ENCODE measurements at regions not wholly inside any gene's neighbourhood (a gene's known extent, or its start where the extent isn't known, plus 50 kb on each side); places are given as distances from the start of the nearest gene placed in this dataset.
A peak's percentile ranks its signal among the peaks of the same experiment; 100 is the strongest.

DNA sequence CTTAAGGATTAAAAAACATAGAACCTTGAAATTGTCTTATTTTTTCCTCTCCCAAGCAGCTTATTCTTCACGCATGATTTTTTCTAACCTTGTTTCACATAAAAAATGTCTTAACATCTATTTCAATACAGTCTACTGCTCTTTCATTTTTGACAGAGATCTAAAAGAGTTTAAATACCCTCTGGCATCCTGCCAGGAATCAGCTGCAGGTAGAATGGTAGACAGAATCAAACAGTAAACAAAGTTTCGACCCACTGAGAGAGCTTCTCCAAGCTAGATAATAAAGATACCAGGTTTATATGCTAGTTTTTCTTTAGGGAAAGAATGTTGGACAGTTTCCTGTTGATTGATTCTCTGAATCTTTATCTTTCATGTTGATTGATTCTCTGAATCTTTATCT lies 555.8 kb upstream of the CDH9 start:
- FAIRE-seq (no peak), DNase-seq (ENCODE audit: low spot score in 2 of 2) (no peak)

DNA sequence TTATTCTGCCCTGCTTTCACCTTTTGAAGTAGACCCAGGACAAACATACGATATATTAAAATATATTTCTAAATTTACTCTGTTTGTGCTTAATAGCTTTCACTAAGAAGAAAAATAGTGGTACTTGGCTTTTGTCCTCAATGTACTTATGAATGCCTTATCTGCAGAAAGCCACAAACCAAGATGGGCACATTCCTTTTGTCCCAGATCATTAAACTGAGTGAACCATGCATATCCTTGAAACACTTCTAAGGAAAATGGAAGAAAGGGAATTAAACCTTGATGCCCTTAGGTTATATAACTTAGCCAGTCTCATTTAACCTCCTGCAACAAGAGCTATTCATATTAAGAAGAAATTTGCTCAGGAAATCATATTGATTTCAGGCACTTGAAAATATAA lies 553.8 kb upstream of the CDH9 start:
- no peak for FAIRE-seq
- DNase-seq (ENCODE audit: low spot score in 2 of 2) = no peak

- DNase-seq (ENCODE audit: low spot score in 2 of 2) = no peak
- no peak for FAIRE-seq
Observed at GRCh38 chr5:27590503-27590902, 552.1 kb upstream of the CDH9 start.

GRCh38 chr5:27578279-27578678 lies 539.9 kb upstream of the CDH9 start:
- DNase-seq (ENCODE audit: low spot score in 2 of 2) (no peak), FAIRE-seq (peak; percentile 84)

GRCh38 chr5:27571681-27572080 lies 533.3 kb upstream of the CDH9 start:
- DNase-seq (ENCODE audit: low spot score in 2 of 2) (no peak), FAIRE-seq (no peak)

DNA sequence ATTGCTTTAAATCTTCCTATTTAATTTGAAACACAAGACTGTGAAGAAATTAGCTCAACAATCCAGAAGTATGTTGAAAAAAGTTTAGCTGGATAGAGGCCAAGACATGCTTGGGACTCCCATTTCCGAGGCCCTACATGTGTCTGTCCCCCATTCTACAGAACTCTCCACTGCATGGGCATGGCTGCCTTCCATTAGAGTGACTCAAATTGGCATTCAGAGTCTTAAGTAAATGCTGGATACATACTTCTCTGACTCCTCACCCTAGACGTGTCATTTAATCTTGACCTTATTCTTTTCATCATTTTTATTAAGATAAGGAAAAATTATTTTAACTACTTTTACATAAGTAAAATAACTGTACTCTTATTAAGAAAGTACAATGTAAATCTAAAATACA lies 530.4 kb upstream of the CDH9 start:
- DNase-seq (ENCODE audit: low spot score in 2 of 2) (no peak), FAIRE-seq (no peak)

- DNase-seq (ENCODE audit: low spot score in 2 of 2) (no peak), FAIRE-seq (no peak)
Observed at GRCh38 chr5:27561408-27561807, 523.0 kb upstream of the CDH9 start.

DNA sequence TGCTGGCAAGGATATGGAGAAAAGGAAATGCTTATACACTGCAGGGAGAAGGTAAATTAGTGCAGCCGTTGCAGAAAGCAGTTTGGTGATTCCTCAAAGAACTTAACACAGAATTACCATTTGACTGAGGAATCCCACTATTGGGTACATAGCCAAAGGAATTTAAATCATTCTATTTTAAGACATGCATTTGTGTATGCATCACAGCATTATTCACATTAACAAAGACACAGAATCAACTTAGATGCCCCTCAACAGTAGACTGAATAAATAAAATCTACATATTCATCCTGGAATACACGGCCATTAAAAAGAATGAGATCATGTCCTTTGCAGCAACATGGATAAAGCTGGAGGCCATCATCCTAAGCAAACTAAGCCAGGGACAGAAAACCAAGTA lies 510.1 kb upstream of the CDH9 start:
- FAIRE-seq (no peak), DNase-seq (ENCODE audit: low spot score in 2 of 2) (no peak)

GRCh38 chr5:27535031-27535557 lies 496.7 kb upstream of the CDH9 start:
- DNase-seq (ENCODE audit: low spot score in 2 of 2) = no peak
- FAIRE-seq = no peak

- DNase-seq (ENCODE audit: low spot score in 2 of 2) (no peak), FAIRE-seq (no peak)
Observed at GRCh38 chr5:27532305-27532704, 493.9 kb upstream of the CDH9 start.

DNA sequence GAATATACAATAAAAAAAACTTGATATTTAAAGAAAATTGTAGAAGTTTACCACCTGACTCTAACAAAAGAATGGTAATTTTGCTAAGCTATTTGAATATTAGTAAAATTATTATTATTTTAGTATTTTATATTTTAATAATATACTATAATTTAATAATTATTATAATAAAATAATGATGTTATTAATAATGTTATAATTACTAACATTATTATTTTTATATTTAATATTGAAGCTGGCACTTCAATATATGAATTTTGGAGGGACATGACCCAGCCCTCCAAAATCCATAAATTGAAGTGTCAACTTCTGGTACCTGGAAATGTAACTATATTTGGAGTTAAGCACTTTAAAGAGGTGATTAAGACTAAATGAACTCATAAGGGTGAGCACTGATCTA lies 486.1 kb upstream of the CDH9 start:
- no peak for DNase-seq (ENCODE audit: low spot score in 2 of 2)
- FAIRE-seq = peak; percentile 71

DNA sequence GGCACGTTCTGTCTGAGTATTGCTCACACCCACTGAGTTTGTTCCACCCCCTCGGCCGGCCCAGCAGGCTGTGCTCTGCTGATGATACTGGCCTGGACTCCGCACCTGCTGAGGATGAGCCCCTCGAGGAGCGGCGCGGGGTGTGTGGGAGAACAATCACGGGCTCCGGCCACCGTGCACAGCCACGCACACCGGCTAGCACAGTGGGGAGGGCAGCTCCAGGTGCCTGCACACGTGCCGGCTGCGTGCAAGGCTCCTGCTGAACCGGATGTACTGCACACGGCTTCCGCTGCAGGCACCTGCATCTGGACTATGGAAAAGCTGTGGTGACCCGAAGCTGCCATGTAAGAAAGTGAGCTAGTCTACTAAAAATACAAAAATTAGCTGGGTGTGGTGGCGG lies 485.2 kb upstream of the CDH9 start:
- no peak for FAIRE-seq
- no peak for DNase-seq (ENCODE audit: low spot score in 2 of 2)

DNA sequence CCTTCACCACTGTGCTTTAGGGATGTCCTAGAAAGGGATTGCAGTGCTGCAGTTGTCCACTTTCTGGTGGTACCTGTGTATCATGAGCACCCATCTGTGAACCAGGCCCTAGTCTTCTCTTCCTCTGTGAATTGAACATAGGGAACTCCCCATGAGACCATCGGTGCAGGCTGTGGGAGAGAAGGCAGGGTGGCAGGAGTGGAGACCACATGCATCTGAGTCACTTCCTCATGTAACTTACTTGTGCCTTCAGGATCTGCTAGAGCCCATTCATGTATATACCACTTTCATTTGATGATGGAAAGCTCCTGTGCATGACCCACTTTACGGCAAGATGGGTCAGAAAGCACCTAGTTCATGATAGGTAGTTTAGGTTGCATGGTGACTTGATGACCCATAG lies 478.1 kb upstream of the CDH9 start:
- FAIRE-seq (no peak), DNase-seq (ENCODE audit: low spot score in 2 of 2) (no peak)

GRCh38 chr5:27511061-27511460 lies 472.7 kb upstream of the CDH9 start:
- DNase-seq (ENCODE audit: low spot score in 2 of 2) = no peak
- FAIRE-seq = no peak

DNA sequence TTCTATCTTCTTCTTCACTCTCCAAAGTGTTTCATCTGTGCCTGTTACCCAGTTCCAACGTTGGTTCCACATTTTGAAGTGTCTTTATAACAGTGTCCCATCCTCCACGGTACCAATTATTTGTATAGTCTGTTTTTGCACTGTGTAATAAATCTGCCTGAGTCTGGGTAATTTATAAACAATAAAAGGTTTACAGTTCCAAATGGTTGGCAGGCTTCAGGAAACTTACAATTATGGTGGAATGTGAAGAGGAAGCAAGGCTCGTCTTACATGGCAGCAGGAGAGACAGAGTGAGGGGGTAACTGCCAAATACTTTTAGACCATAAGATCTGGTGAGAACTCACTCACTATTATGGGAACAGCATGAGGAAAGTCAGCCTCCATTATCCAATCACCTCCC lies 465.4 kb upstream of the CDH9 start:
- FAIRE-seq = no peak

GRCh38 chr5:27502236-27502635 lies 463.9 kb upstream of the CDH9 start:
- FAIRE-seq (no peak), DNase-seq (ENCODE audit: low spot score in 2 of 2) (no peak)

More for the DNA sequence above, 465.4 kb upstream of the CDH9 start:
- DNase-seq (ENCODE audit: low spot score in 2 of 2) = no peak

GRCh38 chr5:27497491-27497890 lies 459.1 kb upstream of the CDH9 start:
- no peak for FAIRE-seq

GRCh38 chr5:27494887-27495286 lies 456.5 kb upstream of the CDH9 start:
- DNase-seq (ENCODE audit: low spot score in 2 of 2) = no peak
- FAIRE-seq = no peak

More at GRCh38 chr5:27497491-27497890, 459.1 kb upstream of the CDH9 start:
- DNase-seq (ENCODE audit: low spot score in 2 of 2) = no peak

DNA sequence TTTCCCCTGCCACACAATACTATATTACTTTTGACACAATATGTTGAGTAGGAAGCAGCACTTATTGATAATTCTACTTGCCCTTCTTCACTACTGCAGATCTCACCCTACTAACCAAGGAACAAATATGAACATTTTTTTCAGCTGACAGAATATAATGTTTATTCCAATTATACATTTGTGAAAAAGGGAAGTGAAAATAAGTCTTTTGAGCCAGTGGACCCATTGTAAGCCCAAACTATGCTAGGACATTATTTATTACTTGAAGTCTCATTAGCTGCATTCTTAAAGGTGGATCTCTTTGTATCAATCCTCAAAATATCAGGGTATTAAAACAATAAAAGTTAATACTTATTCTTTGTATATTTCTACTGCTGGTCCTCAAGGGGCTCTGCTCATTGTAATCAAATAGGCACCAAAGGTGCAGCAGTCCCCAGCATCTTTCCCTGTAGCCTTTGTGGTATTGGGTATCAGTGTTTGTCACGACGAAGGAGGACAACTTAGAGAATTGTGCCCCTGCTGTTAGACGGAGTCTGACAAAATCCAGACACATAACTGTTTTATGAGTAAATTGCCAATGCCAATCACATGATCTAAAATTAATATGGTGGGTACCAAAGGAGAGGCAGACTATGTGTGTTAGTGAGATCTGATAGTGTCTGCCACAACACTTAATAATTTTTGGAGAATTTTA lies 453.5 kb upstream of the CDH9 start:
- no peak for FAIRE-seq

DNA sequence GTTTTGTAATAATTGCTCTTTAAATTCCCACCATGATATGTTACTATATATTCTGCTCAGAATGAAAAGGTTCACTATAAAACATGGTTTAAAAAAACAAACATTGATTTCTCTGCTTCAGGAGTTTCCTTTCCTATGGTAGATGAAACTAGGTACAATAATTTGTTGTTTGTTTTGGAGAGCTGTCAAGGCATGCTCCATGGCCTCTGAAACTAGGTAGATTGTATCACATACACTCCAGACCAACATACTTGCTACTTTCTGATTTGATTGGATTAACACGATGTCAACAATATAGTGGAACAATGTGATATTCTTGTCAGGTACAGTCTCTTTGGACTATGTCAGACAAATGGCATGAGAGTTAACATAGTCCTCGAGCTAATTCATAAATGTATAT lies 452.7 kb upstream of the CDH9 start:
- DNase-seq (ENCODE audit: low spot score in 2 of 2) = no peak
- FAIRE-seq = no peak

More for the DNA sequence above, 453.5 kb upstream of the CDH9 start:
- DNase-seq (ENCODE audit: low spot score in 2 of 2) = no peak

DNA sequence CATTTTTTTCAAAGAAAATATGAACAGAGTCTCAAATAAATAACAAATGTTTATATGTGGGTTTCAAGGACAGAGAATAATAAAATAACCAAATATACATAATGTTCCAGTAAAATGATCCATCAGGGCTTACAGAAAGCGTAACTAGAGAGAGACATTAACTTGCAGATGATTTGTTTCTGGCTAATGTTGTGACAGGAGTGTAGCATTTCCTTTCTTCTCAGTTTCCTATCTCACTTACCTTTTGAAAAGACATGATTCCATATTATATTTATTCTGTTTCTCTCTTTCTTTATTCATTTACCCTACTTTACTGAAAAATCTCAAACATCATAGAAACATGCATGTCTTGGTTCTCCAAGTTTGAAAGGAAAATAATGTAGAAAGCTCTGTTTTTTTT lies 451.3 kb upstream of the CDH9 start:
- DNase-seq (ENCODE audit: low spot score in 2 of 2) = no peak
- no peak for FAIRE-seq

- DNase-seq (ENCODE audit: low spot score in 2 of 2) (no peak), FAIRE-seq (no peak)
Observed at GRCh38 chr5:27482663-27483062, 444.3 kb upstream of the CDH9 start.

- no peak for DNase-seq (ENCODE audit: low spot score in 2 of 2)
- FAIRE-seq = no peak
Observed at GRCh38 chr5:27479859-27480258, 441.5 kb upstream of the CDH9 start.

All from frontal cortex (tissue), 3 donors.